Activated CD8-positive, alpha-beta T cell treated with anti-CD3 and anti-CD28 coated beads for 36 hours (primary cell): ENCODE measurements at regions not wholly inside any gene's neighbourhood (a gene's known extent, or its start where the extent isn't known, plus 50 kb on each side); places are given as distances from the start of the nearest gene placed in this dataset.
"Not testable (repeated sequence)": the region's sequence is repeated elsewhere in the genome, so short reads cannot be mapped to it uniquely, and the experiment has no call there.

ENCODE experiments used
- ATAC-seq: fragments of 200-7000 bp; cut with Tn5 transposase; one replicate; pipeline ENCODE4 v1.10.0; 2021; ENCODE audit warnings: mild to moderate bottlenecking, moderate library complexity
- CTCF ChIA-PET: fragments of 350-600 bp; sonication (Branson Sonifier 250); formaldehyde crosslinking; loops from one replicate; lab custom pipeline; 2021; ENCODE audit warnings: antibody characterized with exemption; lab: Charles Lee
- POLR2A ChIA-PET: fragments of 350-600 bp; sonication (Branson Sonifier 250); formaldehyde crosslinking; loops from one replicate; lab custom pipeline; 2021; ENCODE audit warnings: antibody characterized with exemption; lab: Charles Lee
- DNase-seq: peaks from one replicate; pipeline ENCODE4 v3.0.0-alpha.2; 2020
- H3K27ac Mint-ChIP-seq: one replicate; pipeline ENCODE4 v1.8.0; 2021; ENCODE audit warnings: mild to moderate bottlenecking, mixed read lengths
- H3K27me3 Mint-ChIP-seq: one replicate; pipeline ENCODE4 v1.8.0; 2021; ENCODE audit warnings: mixed read lengths
- H3K36me3 Mint-ChIP-seq: one replicate; pipeline ENCODE4 v1.8.0; 2021; ENCODE audit warnings: low read depth, mixed read lengths
- H3K4me1 Mint-ChIP-seq: one replicate; pipeline ENCODE4 v1.8.0; 2021; ENCODE audit warnings: low read depth, mixed read lengths
- H3K4me3 Mint-ChIP-seq: one replicate; pipeline ENCODE4 v1.8.0; 2021; ENCODE audit warnings: mild to moderate bottlenecking, moderate library complexity, mixed read lengths
- H3K9me3 Mint-ChIP-seq: one replicate; pipeline ENCODE4 v1.8.0; 2021; ENCODE audit warnings: mixed read lengths
- intact Hi-C: fragments of 100-400 bp; cut with micrococcal nuclease; formaldehyde crosslinking; loops from one replicate; pipeline ENCODE4 v1.10.0; 2022
- TF ChIP-seq, protein P1 (sequence below): fragments of 200-600 bp; IDR thresholded peaks from one replicate; pipeline ENCODE4 v1.8.0; 2022; ENCODE audit warnings: antibody characterized with exemption, mild to moderate bottlenecking

- no peak for DNase-seq
- intact Hi-C loops, result no loop called here
- POLR2A ChIA-PET, result no interaction called here
- Mint-ChIP-seq H3K4me1 (peaks cover 7% of the 10 kb centered on the region), H3K27ac (no peak overlapping the region), H3K27me3 (no peaks in the 10 kb centered on the region), H3K9me3 (no peaks in the 10 kb centered on the region), H3K4me3 (no peak overlapping the region), H3K36me3 (no peaks in the 10 kb centered on the region)
- CTCF ChIA-PET, result no interaction called here
- ATAC-seq, result no peak
- TF ChIP-seq, protein P1, sequence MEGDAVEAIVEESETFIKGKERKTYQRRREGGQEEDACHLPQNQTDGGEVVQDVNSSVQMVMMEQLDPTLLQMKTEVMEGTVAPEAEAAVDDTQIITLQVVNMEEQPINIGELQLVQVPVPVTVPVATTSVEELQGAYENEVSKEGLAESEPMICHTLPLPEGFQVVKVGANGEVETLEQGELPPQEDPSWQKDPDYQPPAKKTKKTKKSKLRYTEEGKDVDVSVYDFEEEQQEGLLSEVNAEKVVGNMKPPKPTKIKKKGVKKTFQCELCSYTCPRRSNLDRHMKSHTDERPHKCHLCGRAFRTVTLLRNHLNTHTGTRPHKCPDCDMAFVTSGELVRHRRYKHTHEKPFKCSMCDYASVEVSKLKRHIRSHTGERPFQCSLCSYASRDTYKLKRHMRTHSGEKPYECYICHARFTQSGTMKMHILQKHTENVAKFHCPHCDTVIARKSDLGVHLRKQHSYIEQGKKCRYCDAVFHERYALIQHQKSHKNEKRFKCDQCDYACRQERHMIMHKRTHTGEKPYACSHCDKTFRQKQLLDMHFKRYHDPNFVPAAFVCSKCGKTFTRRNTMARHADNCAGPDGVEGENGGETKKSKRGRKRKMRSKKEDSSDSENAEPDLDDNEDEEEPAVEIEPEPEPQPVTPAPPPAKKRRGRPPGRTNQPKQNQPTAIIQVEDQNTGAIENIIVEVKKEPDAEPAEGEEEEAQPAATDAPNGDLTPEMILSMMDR, result no peak
These were observed 179.5 kb downstream of the PCTP start for GRCh38 chr17:55930291-55930809.

- TF ChIP-seq, protein P1, result no peak
- intact Hi-C loops, result no loop called here
- Mint-ChIP-seq H3K27ac (no peak overlapping the region), H3K27me3 (peaks cover 4% of the 10 kb centered on the region), H3K4me1 (peaks cover 2% of the 10 kb centered on the region), H3K9me3 (no peaks in the 10 kb centered on the region), H3K36me3 (no peaks in the 10 kb centered on the region), H3K4me3 (no peak overlapping the region)
- ChIA-PET POLR2A (no interaction called here), CTCF (no interaction called here)
- ATAC-seq (no peak), DNase-seq (no peak)
These were observed 180.6 kb downstream of the PCTP start for GRCh38 chr17:55931446-55931845.

- Mint-ChIP-seq H3K36me3 (no peaks in the 10 kb centered on the region), H3K27ac (no peak overlapping the region), H3K27me3 (peaks cover 6% of the 10 kb centered on the region), H3K4me3 (no peak overlapping the region), H3K9me3 (no peaks in the 10 kb centered on the region), H3K4me1 (no peaks in the 10 kb centered on the region)
- no peak for ATAC-seq
- DNase-seq, result no peak
- POLR2A ChIA-PET, result no interaction called here
- TF ChIP-seq, protein P1, result no peak
- intact Hi-C loops, result no loop called here
- CTCF ChIA-PET, result interaction anchor here (1.6 kb wide), 1 partner anchor 407 kb away, joined by 4 read pairs; no protein-coding TSS in a partner anchor
These were observed 182.1 kb downstream of the PCTP start for GRCh38 chr17:55932973-55933372.

GRCh38 chr17:55939181-55939810 lies 188.4 kb downstream of the PCTP start:
- intact Hi-C loops, POLR2A ChIA-PET, H3K9me3 Mint-ChIP-seq, H3K36me3 Mint-ChIP-seq, H3K27me3 Mint-ChIP-seq, H3K4me3 Mint-ChIP-seq, ATAC-seq, DNase-seq, H3K27ac Mint-ChIP-seq, H3K4me1 Mint-ChIP-seq, CTCF ChIA-PET: not testable (repeated sequence)

GRCh38 chr17:55959756-55960155 lies 193.5 kb upstream of the ANKFN1 start:
- Mint-ChIP-seq H3K36me3 (no peaks in the 10 kb centered on the region), H3K9me3 (no peaks in the 10 kb centered on the region), H3K27me3 (peaks cover 6% of the 10 kb centered on the region), H3K4me1 (no peaks in the 10 kb centered on the region), H3K4me3 (no peak overlapping the region), H3K27ac (no peak overlapping the region)
- no peak for DNase-seq
- no peak for ATAC-seq
- intact Hi-C loops, result no loop called here
- TF ChIP-seq, protein P1, result no peak
- POLR2A ChIA-PET, result no interaction called here
- CTCF ChIA-PET, result no interaction called here
